ENCODE measurements at regions not wholly inside any gene's neighbourhood (a gene's known extent, or its start where the extent isn't known, plus 50 kb on each side); places are given as distances from the start of the nearest gene placed in this dataset.

DNA sequence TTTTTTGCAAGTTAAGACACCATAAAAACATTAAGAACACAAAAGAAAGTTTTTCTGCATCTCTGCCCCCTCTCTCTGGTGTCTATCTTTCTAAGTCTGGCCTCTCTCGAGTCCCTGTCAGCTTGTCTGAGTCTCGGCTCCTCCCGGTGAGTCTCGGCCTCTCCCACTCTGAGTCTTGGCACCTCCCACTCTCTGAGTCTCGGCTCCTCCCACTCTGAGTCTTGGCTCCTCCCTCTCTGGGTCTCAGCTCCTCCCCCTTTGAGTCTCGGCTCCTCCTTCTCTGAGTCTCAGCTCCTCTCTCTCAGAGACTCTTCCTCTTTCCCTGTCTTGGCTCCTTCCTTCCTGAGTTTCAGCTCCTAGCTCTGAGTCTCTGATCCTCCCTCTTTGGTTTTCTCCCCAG lies 72.5 kb upstream of the AMPD3 start:
- no peak for TF ChIP-seq CTCF (IDR thresholded peaks at IDR 0.05; ENCODE audit: low read depth, low read length, poor library complexity, severe bottlenecking)
- no peak for TF ChIP-seq EZH2phosphoT487 (IDR thresholded peaks at IDR 0.05; ENCODE audit: borderline replicate concordance, low read length)
